ENCODE measurements at regions not wholly inside any gene's neighbourhood (a gene's known extent, or its start where the extent isn't known, plus 50 kb on each side); places are given as distances from the start of the nearest gene placed in this dataset.

DNA sequence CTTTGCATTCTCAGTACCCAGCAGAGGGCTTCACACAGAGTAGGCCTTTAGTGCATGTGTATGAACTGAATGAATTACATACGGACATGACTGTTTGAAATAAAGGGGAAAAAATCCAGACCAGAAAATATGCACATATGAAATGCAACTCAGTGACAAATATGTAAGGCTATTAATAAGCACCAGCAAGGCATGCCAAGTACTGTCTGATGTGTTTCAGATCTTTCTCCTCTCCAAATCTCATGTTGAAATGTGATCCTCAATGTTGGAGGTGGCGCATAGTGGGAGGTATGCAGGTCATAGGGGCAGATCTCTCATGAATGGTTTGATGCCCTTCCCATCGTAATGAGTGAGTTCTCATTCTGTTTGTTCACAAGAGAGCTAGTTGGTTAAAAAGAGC lies 87.3 kb upstream of the TOMM7 start:
- DNase-seq: no peak

DNA sequence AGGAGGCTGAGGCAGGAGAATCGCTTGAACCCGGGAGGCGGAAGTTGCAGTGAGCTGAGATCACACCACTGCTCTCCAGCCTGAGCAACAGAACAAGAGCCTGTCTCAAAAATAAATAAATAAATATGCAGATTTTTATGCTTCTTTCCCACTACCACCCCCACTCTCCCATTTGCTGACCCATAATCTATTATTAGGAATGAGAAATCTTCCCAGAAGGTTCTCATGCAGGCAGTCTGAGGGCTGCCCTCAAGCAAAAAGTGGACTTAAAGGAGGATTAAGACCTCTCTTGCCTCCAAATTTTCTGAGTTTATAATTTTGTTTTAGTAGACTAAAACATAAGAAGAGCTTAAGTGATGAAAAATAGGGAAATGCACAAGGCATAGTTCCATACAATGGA lies 85.2 kb upstream of the TOMM7 start:
- no peak for DNase-seq

DNA sequence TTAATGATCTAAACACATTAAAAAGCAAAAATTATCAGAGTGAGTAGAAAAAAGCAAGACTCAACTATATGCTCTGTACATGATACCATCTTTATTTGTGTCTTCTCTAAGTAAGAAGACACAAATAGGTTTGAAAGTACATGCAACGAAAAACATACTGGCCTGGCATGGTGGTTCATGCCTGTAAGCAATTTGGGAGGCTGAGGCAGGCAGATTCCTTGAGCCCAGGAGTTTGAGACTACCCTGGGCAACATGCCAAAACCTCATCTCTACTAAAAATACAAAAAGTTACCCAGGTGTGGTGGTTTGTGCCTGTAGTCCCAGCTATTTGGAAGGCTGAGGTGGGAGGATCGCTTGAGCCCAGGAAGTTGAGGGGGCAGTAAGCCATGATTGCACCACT lies 78.1 kb upstream of the TOMM7 start:
- DNase-seq: no peak

DNA sequence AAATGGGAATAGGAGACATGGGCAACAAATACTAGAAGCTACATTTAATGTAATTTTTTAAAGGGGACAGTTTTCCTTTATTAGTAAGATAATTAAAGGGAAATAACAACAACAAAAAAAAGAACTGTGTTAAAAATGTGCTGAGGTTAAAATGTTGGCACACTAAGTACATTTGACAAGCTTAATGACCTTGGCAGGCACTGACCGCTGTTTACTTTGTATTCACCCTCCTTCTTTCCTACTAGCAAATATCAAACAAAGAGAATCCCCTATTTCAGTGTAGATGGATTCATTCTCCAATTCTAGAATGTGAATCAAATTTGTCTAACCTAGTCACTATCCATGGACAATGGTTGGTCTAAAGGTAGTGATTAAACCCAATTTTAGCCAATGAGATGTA lies 77.5 kb upstream of the TOMM7 start:
- DNase-seq: no peak

DNA sequence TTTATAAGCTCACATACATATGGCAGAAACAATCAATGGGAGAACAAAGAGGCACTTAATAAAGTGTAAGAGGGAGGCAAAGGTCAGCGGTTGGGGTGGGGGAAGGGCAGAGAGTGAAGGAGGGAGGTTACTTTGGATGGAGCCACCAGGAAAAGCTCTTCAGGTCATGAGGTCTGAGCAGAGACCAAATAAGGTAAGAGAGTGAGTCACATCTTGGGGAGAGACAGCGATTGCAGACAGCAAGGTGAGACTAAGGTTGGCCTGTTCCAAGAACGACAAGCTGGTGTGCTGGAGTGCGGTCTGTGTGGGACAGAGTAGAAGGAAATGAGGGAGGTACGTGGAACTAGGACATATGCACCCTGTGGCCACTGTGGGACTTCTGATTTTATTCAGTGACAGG lies 74.3 kb upstream of the TOMM7 start:
- DNase-seq: no peak

DNA sequence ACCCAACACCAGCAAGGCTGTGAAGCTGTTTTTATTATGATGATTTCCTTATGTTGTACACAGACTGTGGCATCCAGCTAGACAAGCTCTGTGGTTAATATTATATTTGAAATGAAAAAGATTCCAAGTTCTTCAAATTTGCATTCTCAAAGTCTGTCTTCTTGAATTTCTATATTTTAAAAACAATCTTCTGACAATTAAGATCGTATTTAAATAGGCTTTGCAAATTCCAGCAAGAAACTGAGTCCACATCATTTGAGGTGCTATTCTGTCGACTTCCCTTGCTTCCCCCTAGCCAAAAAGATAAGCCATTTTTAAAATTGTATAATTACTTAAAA lies 73.1 kb upstream of the TOMM7 start:
- no peak for DNase-seq

DNA sequence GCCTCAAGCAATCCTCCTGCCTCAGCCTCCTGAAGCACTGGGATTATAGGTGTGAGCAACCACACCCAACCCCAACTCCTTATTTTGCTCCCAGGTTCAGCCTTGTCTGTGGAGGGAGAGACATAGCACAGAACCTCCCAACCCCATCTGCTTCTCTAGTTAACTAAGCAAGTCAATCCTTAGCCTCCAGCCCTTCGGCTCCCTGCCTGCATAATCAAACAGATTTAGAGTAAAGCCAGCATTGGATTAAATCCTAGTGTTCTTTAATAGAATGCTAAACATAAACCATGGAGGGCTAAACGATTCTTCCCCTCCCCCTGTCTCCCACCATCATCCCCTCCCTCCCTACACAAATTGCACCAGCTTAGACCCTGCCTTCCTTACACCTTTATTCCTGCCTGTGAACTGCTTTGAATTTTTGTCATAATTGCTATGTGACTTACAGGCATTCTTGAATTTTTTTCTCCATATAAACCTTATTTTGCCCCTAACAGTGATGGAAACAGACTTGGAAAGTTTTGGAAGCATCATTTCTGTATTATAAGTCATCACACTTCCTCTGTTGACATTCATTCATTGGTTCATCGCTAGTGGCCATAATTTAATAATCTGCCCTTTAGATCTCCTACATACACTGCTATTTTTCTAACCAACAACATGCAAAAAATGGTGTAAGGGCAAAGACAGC lies 72.6 kb upstream of the TOMM7 start:
- DNase-seq: peak; percentile 26

DNA sequence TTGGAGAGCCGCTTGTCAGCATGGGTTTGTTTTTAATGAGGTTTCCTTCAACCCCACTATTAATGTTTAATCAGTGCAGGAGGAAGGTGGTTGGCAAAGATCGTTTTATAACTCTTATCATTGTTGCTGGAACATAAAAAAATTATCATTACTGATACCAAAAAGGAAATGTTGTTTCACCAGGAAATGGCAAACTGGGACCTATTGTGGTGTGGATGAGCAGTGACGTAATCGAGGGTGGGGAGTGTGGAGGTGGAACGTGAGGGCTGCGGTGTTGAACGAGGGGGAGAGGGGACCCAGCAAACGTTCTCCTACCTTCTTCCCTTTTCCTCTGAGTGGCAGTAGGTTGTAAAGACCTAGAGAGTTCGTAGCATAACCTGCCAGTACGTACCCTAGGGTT lies 71.9 kb upstream of the TOMM7 start:
- no peak for DNase-seq

DNA sequence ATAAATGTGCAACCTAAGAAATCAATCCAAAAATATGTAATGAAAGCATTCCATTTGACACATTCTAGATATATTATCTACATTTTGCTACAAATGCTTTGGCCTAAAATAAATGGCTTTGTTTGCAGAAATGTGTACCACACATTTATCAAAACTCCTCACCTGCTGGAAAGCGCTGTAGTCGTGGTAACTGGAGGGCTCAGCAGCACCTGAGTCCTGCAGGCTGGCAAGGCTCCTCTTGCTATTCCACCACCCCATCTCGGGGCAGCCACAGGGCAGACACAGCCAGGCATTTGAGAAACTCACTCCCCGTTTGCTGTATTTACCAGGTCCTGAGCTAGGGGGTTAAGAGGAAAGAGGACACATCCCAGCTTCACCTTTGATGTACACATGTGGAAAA lies 68.1 kb upstream of the TOMM7 start:
- no peak for DNase-seq

DNA sequence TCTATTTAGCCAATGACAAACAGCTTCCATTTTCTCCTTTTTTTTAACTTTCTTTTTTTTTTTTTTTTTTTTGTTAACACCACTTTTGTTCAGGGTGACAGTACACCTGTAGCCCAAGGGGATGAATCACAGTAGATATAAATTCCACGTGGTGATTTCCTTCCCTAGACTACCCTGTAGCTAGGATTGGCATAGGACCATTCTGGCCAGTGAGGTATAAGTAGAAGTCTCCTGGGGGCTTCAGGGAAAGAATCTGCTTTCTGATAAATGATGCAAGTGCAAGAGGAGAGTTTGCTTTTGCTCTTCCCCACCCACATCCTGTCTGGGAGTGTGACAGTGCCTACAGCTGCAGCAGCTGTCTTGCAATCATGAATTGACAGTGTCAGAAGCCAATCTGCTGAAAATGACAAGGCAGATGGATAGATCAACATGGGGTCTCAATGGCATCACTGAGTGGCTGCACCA lies 63.2 kb upstream of the TOMM7 start:
- DNase-seq: no peak

DNA sequence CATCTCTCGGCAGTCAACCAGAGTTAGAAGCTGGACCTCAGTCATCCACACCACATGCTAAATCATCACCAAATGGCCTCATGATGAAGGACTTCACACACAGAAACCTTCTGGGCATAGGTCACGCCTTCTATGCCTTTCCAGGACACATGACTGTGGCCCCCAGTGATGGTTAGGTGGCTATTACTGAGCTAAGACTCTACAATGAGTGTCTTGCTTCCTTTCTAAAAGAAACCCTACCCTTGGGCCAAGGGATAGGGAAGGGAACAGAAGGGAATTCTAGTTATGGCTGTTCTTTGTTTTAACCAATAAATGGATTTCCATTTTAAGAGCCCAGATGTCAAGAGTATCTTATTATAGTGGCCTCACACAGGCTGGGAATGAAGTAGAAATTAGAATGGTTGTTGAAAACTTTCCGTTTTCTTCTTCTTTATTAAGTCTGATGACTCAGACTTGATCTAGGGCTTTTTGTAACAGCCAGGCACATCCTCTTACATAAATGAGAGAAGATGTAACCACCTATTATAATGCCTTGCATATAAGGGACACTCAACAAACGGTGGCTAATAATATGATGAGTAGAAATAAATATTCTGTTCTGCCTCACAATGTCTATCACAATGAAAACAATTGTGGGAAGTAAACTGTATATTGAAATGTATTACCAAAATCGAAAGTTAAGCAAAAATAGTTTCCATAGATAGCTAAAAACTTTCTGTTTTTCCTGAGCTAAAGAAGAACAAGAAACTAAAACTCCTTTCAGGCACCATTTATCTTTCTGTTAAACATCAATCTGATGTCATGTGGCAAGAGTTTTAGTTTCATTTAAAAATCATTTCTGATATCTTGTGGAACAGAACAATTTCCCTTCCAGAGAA lies 62.5 kb upstream of the TOMM7 start:
- no peak for DNase-seq

DNA sequence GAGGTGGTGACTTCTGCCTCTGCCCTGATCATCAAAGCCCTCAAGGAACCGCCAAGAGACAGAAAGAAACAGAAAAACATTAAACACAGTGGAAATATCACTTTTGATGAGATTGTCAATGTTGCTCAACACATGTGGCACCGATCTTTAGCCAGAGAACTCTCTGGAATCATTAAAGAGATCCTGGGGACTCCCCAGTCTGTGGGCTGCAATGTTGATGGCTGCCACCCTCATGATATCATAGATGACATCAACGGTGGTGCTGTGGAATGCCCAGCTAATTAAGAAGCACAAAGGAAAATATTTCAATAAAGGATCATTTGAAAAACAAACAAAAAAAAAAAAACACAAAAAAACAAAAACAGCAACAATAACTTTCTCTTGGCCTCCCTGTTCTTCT lies 59.5 kb upstream of the TOMM7 start:
- no peak for DNase-seq

DNA sequence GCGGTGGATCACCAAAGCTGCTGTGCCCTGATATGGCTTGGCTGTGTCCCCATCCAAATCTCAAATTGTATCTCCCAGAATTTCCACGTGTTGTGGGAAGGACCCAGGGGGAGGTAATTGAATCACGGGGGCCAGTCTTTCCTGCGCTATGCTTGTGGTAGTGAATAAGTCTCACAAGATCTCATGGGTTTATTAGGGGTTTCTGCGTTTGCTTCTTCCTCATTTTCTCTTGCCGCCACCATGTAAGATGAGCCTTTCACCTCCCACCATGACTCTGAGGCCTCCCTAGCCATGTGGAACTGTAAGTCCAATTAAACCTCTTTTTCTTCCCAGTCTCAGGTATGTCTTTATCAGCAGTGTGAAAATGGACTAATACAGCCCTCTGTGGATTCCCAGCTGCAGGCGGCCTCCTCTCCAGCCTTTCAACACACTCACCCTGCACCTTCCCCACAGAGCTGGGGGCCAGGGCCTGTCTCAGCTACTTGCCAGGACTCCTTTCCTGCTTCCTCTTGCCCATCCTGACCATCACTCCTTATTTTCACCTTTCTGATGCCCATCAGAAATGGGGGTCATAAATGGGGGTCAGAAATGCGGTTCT lies 57.2 kb upstream of the TOMM7 start:
- DNase-seq: no peak

DNA sequence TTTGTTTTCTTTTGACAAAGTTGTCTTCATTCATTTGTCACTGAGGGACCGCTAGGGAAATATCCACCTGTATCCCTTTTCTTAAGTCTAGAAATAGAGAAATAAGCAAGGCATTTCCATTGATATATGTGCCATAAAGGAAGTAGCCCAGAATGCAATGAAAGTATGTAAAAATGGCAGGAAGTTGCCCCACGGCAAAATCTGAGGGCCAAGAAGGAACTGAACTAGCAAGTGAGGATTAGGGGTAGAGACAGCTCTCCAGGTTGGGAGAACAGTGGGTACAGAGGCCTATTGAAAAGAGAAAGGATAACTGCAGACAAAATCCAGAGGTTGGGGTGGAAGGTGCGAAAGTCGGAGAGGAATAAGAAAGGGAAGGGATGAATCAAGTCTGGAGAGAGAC lies 56.6 kb upstream of the TOMM7 start:
- no peak for DNase-seq

DNA sequence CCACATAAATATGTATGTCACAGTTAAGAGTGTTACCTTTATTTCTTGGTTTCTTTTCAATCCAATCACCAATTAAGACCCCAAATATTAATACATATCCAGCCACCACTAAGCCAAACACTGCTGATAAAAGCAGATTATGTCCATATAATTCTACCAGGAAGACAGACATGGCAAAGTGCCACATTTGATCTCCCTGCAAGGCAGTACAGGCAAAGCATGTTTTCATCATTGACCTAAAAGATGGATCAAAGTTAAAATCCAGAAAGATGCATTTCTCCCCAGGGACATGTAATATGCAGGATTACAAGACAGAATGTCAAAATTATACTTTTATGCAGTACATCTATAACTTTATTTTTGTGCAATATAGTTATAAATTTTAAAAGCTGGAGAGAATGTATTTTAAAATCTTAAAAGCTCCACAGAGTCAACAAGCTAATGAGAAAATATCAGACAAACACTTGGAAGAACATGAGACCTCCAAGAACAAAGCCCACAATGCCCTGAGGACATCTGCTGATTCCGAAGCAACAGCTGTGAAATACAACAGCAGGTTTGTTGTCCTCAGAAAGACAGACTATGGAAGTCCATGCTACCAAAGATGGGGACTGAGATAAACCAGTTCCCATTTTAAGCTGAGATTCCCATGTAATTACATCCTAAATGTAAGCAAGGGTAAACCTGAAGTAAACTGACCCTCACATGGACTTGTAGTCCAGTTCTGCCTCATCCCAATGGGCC lies 54.5 kb upstream of the TOMM7 start:
- DNase-seq: no peak

DNA sequence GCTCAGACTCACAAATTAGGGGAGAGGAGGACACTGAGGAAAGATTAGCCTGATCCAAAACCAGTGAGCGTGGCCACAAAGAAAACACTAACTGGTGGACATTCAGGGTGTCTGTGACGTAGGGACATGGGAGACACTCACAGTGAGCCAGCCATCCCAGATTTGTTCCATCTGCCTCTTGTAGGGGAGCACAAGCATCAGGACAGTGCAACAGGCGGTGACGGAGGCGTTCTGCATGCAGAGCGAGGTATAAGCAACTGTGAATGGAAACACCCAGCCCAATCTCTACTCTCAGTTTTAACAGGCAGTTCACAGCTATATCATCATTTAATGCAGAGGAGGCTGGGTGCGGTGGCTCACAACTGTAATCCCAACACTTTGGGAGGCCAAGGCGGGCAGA lies 52.8 kb upstream of the TOMM7 start:
- DNase-seq: no peak

DNA sequence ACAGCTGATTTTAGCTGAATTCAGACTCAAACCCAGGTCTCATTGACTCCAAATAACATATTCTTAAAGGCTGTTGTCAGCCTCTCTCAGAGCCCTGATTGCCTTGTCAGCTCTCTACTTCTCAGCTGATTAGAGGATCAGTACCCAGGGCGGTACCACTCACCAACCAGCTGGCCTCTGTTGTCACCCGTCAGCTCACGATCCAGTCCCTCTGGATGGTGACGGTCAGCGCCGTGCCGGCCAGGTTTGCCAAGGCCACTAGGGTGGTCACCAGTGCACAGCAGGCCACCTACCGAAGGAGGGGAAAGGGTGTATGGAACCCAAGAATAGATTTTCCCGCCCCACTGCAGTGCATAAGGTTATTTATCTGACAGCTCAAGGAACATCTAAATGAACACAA lies 52.3 kb upstream of the TOMM7 start:
- no peak for DNase-seq
